ENCODE measurements at regions not wholly inside any gene's neighbourhood (a gene's known extent, or its start where the extent isn't known, plus 50 kb on each side); places are given as distances from the start of the nearest gene placed in this dataset.

GRCh38 chr20:24190905-24191304, 202.3 kb upstream of the GGTLC1 start:
- Mint-ChIP-seq H3K4me1 (no peaks in the 10 kb centered on the region), H3K36me3 (no peaks in the 10 kb centered on the region), H3K27ac (no peak overlapping the region), H3K9me3 (peaks cover 0 to 8% (median 2%) of the 10 kb centered on the region in 7 donors), H3K4me3 (no peak overlapping the region), H3K27me3 (ENCODE audit: low read depth in 3 of 3) (peaks cover 0 to 2% (median 1%) of the 10 kb centered on the region in 3 donors)
- no peak overlapping the region for H3K9ac ChIP-seq (ENCODE audit: insufficient read depth, low read length, poor library complexity, severe bottlenecking)
- no peak overlapping the region for H2AFZ ChIP-seq (ENCODE audit: insufficient read depth, low read depth, low read length, poor library complexity, severe bottlenecking)
- no peaks in the 10 kb centered on the region for H4K20me1 ChIP-seq (ENCODE audit: insufficient read depth, low read length)
- no CpG with 5 or more reads among the region's 1 CpG for WGBS (ENCODE audit: insufficient coverage)
- H3K4me1 ChIP-seq (ENCODE audit: control insufficient read depth in 1 of 2, insufficient read depth in 2 of 2, low read length in 2 of 2): no peaks in the 10 kb centered on the region
- no peaks in the 10 kb centered on the region for H3K9me3 ChIP-seq (replicated peaks in 1 of 2; ENCODE audit: control insufficient read depth in 1 of 2, insufficient read depth in 1 of 2, low read length in 2 of 2)
- no peaks in the 10 kb centered on the region for H3K79me2 ChIP-seq (ENCODE audit: insufficient read depth, low read length)
- no peaks in the 10 kb centered on the region for H3K36me3 ChIP-seq (replicated peaks in 1 of 2; ENCODE audit: control insufficient read depth in 1 of 2, insufficient read depth in 2 of 2, low read length in 2 of 2)
- DNase-seq: no peak
- no peak overlapping the region for H3K4me3 ChIP-seq (replicated peaks in 1 of 3; ENCODE audit: low read depth in 2 of 3, low read length in 3 of 3)
- no peak overlapping the region for H3K4me2 ChIP-seq (replicated peaks; ENCODE audit: extremely low read depth, low read length, poor library complexity, severe bottlenecking)
- H3K27ac ChIP-seq (ENCODE audit: low read depth in 1 of 2, low read length in 2 of 2): no peak overlapping the region
- no peak for TF ChIP-seq CTCF (IDR thresholded peaks at IDR 0.05)
- intact Hi-C loops (cut with micrococcal nuclease): no loop called here
- H3K27me3 ChIP-seq (ENCODE audit: control insufficient read depth in 2 of 2, insufficient read depth in 2 of 2, low read length in 2 of 2): no peaks in the 10 kb centered on the region

GRCh38 chr20:24185791-24186190, 197.2 kb upstream of the GGTLC1 start:
- TF ChIP-seq CTCF (IDR thresholded peaks at IDR 0.05): no peak
- Histone ChIP-seq H3K4me3 (replicated peaks in 1 of 3; ENCODE audit: low read depth in 2 of 3, low read length in 3 of 3) (no peak overlapping the region), H3K27me3 (ENCODE audit: control insufficient read depth in 2 of 2, insufficient read depth in 2 of 2, low read length in 2 of 2) (no peaks in the 10 kb centered on the region), H3K4me1 (ENCODE audit: control insufficient read depth in 1 of 2, insufficient read depth in 2 of 2, low read length in 2 of 2) (no peaks in the 10 kb centered on the region), H3K36me3 (replicated peaks in 1 of 2; ENCODE audit: control insufficient read depth in 1 of 2, insufficient read depth in 2 of 2, low read length in 2 of 2) (no peaks in the 10 kb centered on the region), H2AFZ (ENCODE audit: insufficient read depth, low read depth, low read length, poor library complexity, severe bottlenecking) (no peak overlapping the region), H3K79me2 (ENCODE audit: insufficient read depth, low read length) (no peaks in the 10 kb centered on the region), H3K9me3 (replicated peaks in 1 of 2; ENCODE audit: control insufficient read depth in 1 of 2, insufficient read depth in 1 of 2, low read length in 2 of 2) (no peaks in the 10 kb centered on the region), H3K27ac (ENCODE audit: low read depth in 1 of 2, low read length in 2 of 2) (no peak overlapping the region), H3K4me2 (replicated peaks; ENCODE audit: extremely low read depth, low read length, poor library complexity, severe bottlenecking) (no peak overlapping the region), H4K20me1 (ENCODE audit: insufficient read depth, low read length) (no peaks in the 10 kb centered on the region), H3K9ac (ENCODE audit: insufficient read depth, low read length, poor library complexity, severe bottlenecking) (no peak overlapping the region)
- Mint-ChIP-seq H3K4me1 (no peaks in the 10 kb centered on the region), H3K36me3 (no peaks in the 10 kb centered on the region), H3K27me3 (ENCODE audit: low read depth in 3 of 3) (peaks cover 0 to 8% (median 0%) of the 10 kb centered on the region in 3 donors), H3K27ac (no peak overlapping the region), H3K9me3 (peaks cover 0 to 8% (median 2%) of the 10 kb centered on the region in 7 donors), H3K4me3 (no peak overlapping the region)
- no peak for DNase-seq
- intact Hi-C loops (cut with micrococcal nuclease): no loop called here

All from CD14-positive monocyte (primary cell).